Keratinocyte (primary cell): ENCODE measurements at regions not wholly inside any gene's neighbourhood (a gene's known extent, or its start where the extent isn't known, plus 50 kb on each side); places are given as distances from the start of the nearest gene placed in this dataset.

Experiments
- DNase-seq: peaks from one replicate; pipeline ENCODE4 v3.0.0-alpha.2; 2011; ENCODE audit warnings: low read depth, missing footprints, low spot score
- FAIRE-seq: peaks from 2 replicates; lab custom pipeline; 2011; peaks lifted over from hg19 to GRCh38; lab: Jason Lieb, UNC
- H2AFZ ChIP-seq: 2 replicates; pipeline ENCODE4 v1.6.0; 2012; ENCODE audit warnings: low read length, control low read depth, inconsistent platforms; ENCODE audit not compliant: control insufficient read depth
- H3K27ac ChIP-seq: 2 replicates; pipeline ENCODE4 v1.5.1; 2011; ENCODE audit warnings: low read length; ENCODE audit not compliant: control insufficient read depth, insufficient read depth
- H3K27me3 ChIP-seq: 3 replicates; pipeline ENCODE4 v1.6.0; 2011; ENCODE audit warnings: low read length; ENCODE audit not compliant: control insufficient read depth, insufficient read depth; ENCODE audit errors: extremely low read depth
- H3K36me3 ChIP-seq, 2 experiments: 2 replicates in 1 of 2; 3 replicates in 1 of 2; pipeline ENCODE4 v1.5.1; 2011; ENCODE audit warnings: low read length in 2 of 2, mild to moderate bottlenecking in 1 of 2; ENCODE audit not compliant: control insufficient read depth in 2 of 2, insufficient read depth in 2 of 2; ENCODE audit errors: extremely low read depth in 1 of 2
- H3K4me1 ChIP-seq: 3 replicates; pipeline ENCODE4 v1.5.1; 2011; ENCODE audit warnings: low read length; ENCODE audit not compliant: control insufficient read depth, insufficient read depth; ENCODE audit errors: extremely low read depth
- H3K4me2 ChIP-seq: 3 replicates; pipeline ENCODE4 v1.6.0; 2011; ENCODE audit warnings: low read depth, low read length; ENCODE audit not compliant: control insufficient read depth, insufficient read depth; ENCODE audit errors: extremely low read depth
- H3K4me3 ChIP-seq, 3 experiments: fragments of 200-600 bp in 1 of 3; sonication (generic) in 1 of 3; 2 replicates in 2 of 3; 3 replicates in 1 of 3; pipeline ENCODE4 v1.5.1; 2011 to 2016; ENCODE audit warnings: low read length in 3 of 3, mild to moderate bottlenecking in 3 of 3, control low read depth in 2 of 3, inconsistent platforms in 1 of 3, low read depth in 1 of 3, mixed read lengths in 1 of 3, mixed run types in 1 of 3, moderate library complexity in 1 of 3; ENCODE audit not compliant: control insufficient read depth in 2 of 3, insufficient read depth in 2 of 3; ENCODE audit errors: extremely low read depth in 1 of 3
- H3K79me2 ChIP-seq: 2 replicates; pipeline ENCODE4 v1.6.0; 2012; ENCODE audit warnings: low read length; ENCODE audit not compliant: control insufficient read depth, insufficient read depth
- H3K9ac ChIP-seq: 3 replicates; pipeline ENCODE4 v1.6.0; 2011; ENCODE audit warnings: low read length; ENCODE audit not compliant: control insufficient read depth, insufficient read depth; ENCODE audit errors: extremely low read depth
- H3K9me1 ChIP-seq: 3 replicates; pipeline ENCODE4 v1.6.0; 2011; ENCODE audit warnings: low read length; ENCODE audit not compliant: control insufficient read depth, insufficient read depth; ENCODE audit errors: extremely low read depth
- H3K9me3 ChIP-seq: 2 replicates; pipeline ENCODE4 v1.5.1; 2012; ENCODE audit warnings: low read depth, low read length; ENCODE audit not compliant: control insufficient read depth
- H4K20me1 ChIP-seq: 3 replicates; pipeline ENCODE4 v1.6.0; 2011; ENCODE audit warnings: low read length; ENCODE audit not compliant: control insufficient read depth, insufficient read depth; ENCODE audit errors: extremely low read depth
- CTCF ChIP-seq, 3 experiments: IDR thresholded peaks in 1 of 3; conservative IDR thresholded peaks in 1 of 3; optimal IDR thresholded peaks in 1 of 3; 2 replicates in 2 of 3; 3 replicates in 1 of 3; pipeline versions ENCODE3 to v1.5.1; 2011; ENCODE audit warnings: low read length in 3 of 3, mild to moderate bottlenecking in 3 of 3, moderate library complexity in 2 of 3, control low read depth in 1 of 3, inconsistent platforms in 1 of 3; ENCODE audit not compliant: insufficient read depth in 2 of 3; ENCODE audit errors: extremely low read depth in 1 of 3
- EZH2 ChIP-seq: IDR thresholded peaks from one replicate; pipeline ENCODE4 v1.6.1; 2012; ENCODE audit warnings: inconsistent platforms, mild to moderate bottlenecking, low read length, moderate library complexity
- dilution Hi-C: fragments of 300-500 bp; cut with MboI; formaldehyde crosslinking; loops from one replicate; pipeline ENCODE4 v1.7.0; 2020; ENCODE audit warnings: low sequenced_read_pairs; ENCODE audit not compliant: extremely low pct_ligation_motif_present

GRCh38 chr2:120916446-120916845, 180.8 kb downstream of the GLI2 start:
- DNase-seq (no peak), FAIRE-seq (no peak)
- H3K4me3 ChIP-seq, result no peak overlapping the region
- H3K4me1 ChIP-seq, result peaks cover 20% of the 10 kb centered on the region
- H3K79me2 ChIP-seq, result no peaks in the 10 kb centered on the region
- no peaks in the 10 kb centered on the region for H3K9me3 ChIP-seq
- H3K9me1 ChIP-seq, result no peaks in the 10 kb centered on the region
- no peak overlapping the region for H3K4me2 ChIP-seq
- H3K27ac ChIP-seq, result no peak overlapping the region
- H3K9ac ChIP-seq, result no peak overlapping the region
- H3K36me3 ChIP-seq, result no peaks in the 10 kb centered on the region
- dilution Hi-C loops, result no loop called here
- H4K20me1 ChIP-seq, result no peaks in the 10 kb centered on the region
- no peak for TF ChIP-seq EZH2
- TF ChIP-seq CTCF (optimal IDR thresholded peaks at IDR 0.05 in 1 of 3, IDR thresholded peaks at IDR 0.05 in 1 of 3, conservative IDR thresholded peaks at IDR 0.05 in 1 of 3; ENCODE audit: extremely low read depth in 1 of 3, insufficient read depth in 2 of 3, low read length in 3 of 3), result no peak
- H2AFZ ChIP-seq, result no peak overlapping the region
- H3K27me3 ChIP-seq, result no peaks in the 10 kb centered on the region

GRCh38 chr2:120917886-120918285, 182.2 kb downstream of the GLI2 start:
- FAIRE-seq (no peak), DNase-seq (no peak)
- Histone ChIP-seq H3K36me3 (no peaks in the 10 kb centered on the region), H3K27me3 (no peaks in the 10 kb centered on the region), H3K9me1 (no peaks in the 10 kb centered on the region), H3K4me1 (peaks cover 15% of the 10 kb centered on the region), H4K20me1 (no peaks in the 10 kb centered on the region), H3K4me3 (no peak overlapping the region), H3K9ac (no peak overlapping the region), H3K4me2 (no peak overlapping the region), H3K79me2 (no peaks in the 10 kb centered on the region), H3K27ac (no peak overlapping the region), H2AFZ (no peak overlapping the region), H3K9me3 (no peaks in the 10 kb centered on the region)
- dilution Hi-C loops, result no loop called here
- TF ChIP-seq EZH2 (no peak), CTCF (optimal IDR thresholded peaks at IDR 0.05 in 1 of 3, IDR thresholded peaks at IDR 0.05 in 1 of 3, conservative IDR thresholded peaks at IDR 0.05 in 1 of 3; ENCODE audit: extremely low read depth in 1 of 3, insufficient read depth in 2 of 3, low read length in 3 of 3) (no peak)
